Panc1 (cell line): ENCODE measurements at regions not wholly inside any gene's neighbourhood (a gene's known extent, or its start where the extent isn't known, plus 50 kb on each side); places are given as distances from the start of the nearest gene placed in this dataset.

Experiments
- ATAC-seq: fragments of 200-7000 bp; cut with Tn5 transposase; 2 replicates; pipeline ENCODE4 v1.9.1; 2020; ENCODE audit warnings: mild to moderate bottlenecking, moderate library complexity
- BruUV-seq: library from RNA; stranded (reverse); fragments of 400-500 nt; replicated peaks from 2 replicates; lab custom pipeline; 2021; lab: Mats Ljungman, UMichigan
- CTCF ChIA-PET: fragments of 300-600 bp; sonication (Branson Sonifier 250); formaldehyde crosslinking; loops from one replicate; lab custom pipeline; 2022; ENCODE audit warnings: antibody characterized with exemption; lab: Charles Lee
- POLR2A ChIA-PET: fragments of 300-600 bp; sonication (Branson Sonifier 250); formaldehyde crosslinking; loops from one replicate; lab custom pipeline; 2022; ENCODE audit warnings: antibody characterized with exemption; lab: Charles Lee
- DNase-seq: peaks from one replicate; pipeline ENCODE4 v3.0.0-alpha.2; 2010; ENCODE audit warnings: low read depth, low spot score
- H3K27ac ChIP-seq: 2 replicates; pipeline ENCODE4 v1.5.1; 2011; ENCODE audit warnings: mild to moderate bottlenecking, low read length, inconsistent platforms
- H3K27me3 ChIP-seq: fragments of 200-500 bp; sonication (Bioruptor generic); 2 replicates; pipeline ENCODE4 v1.6.0; 2014; ENCODE audit warnings: low read length, inconsistent platforms; ENCODE audit not compliant: control insufficient read depth, insufficient read depth
- H3K36me3 ChIP-seq: fragments of 200-500 bp; sonication (Bioruptor generic); 2 replicates; pipeline ENCODE4 v1.5.1; 2014; ENCODE audit warnings: inconsistent platforms, mild to moderate bottlenecking, low read length, moderate library complexity; ENCODE audit not compliant: control insufficient read depth, insufficient read depth
- H3K4me1 ChIP-seq: 2 replicates; pipeline ENCODE4 v1.5.1; 2011; ENCODE audit warnings: inconsistent platforms, mild to moderate bottlenecking, low read length, moderate library complexity; ENCODE audit not compliant: control insufficient read depth, insufficient read depth
- H3K4me3 ChIP-seq, 2 experiments: 2 replicates each; pipeline ENCODE4 v1.5.1; 2011 to 2012; ENCODE audit warnings: low read depth in 2 of 2, low read length in 2 of 2, mild to moderate bottlenecking in 2 of 2, inconsistent platforms in 1 of 2, moderate library complexity in 1 of 2
- H3K9me3 ChIP-seq: fragments of 200-500 bp; sonication (Bioruptor generic); 2 replicates; pipeline ENCODE4 v1.5.1; 2014; ENCODE audit warnings: low read depth, mild to moderate bottlenecking, inconsistent platforms, low read length, moderate library complexity; ENCODE audit not compliant: control insufficient read depth, insufficient read depth
- CTCF ChIP-seq: fragments of 450-650 bp; IDR thresholded peaks from 2 replicates; pipeline ENCODE4 v1.5.1; 2017; ENCODE audit warnings: mild to moderate bottlenecking
- POLR2AphosphoS5 ChIP-seq: IDR thresholded peaks from 2 replicates; pipeline ENCODE4 v1.6.1; 2012; ENCODE audit warnings: mild to moderate bottlenecking, low read depth, low read length, moderate library complexity
- REST ChIP-seq, 2 experiments: IDR thresholded peaks; 2 replicates each; pipeline ENCODE4 v1.6.1; 2011 to 2012; ENCODE audit warnings: low read depth in 2 of 2, control low read depth in 1 of 2, low read length in 1 of 2, mild to moderate bottlenecking in 1 of 2, moderate library complexity in 1 of 2; ENCODE audit not compliant: insufficient read depth in 1 of 2
- SIN3A ChIP-seq: IDR thresholded peaks from 2 replicates; pipeline ENCODE4 v1.6.1; 2012; ENCODE audit warnings: low read depth, mild to moderate bottlenecking, low read length, moderate library complexity, borderline replicate concordance; ENCODE audit not compliant: insufficient read depth
- TCF7L2 ChIP-seq: IDR thresholded peaks from 2 replicates; pipeline ENCODE4 v1.6.1; 2011; ENCODE audit warnings: mild to moderate bottlenecking, low read depth, low read length, inconsistent platforms
- in situ Hi-C: cut with HindIII; loops from 2 replicates; pipeline ENCODE4 v1.10.0; 2016; ENCODE audit warnings: low sequenced_read_pairs, low pct_unique_long_range_greater_than_20kb
- intact Hi-C: fragments of 100-400 bp; cut with micrococcal nuclease; formaldehyde crosslinking; loops from one replicate; pipeline ENCODE4 v1.10.0; 2022; ENCODE audit not compliant: unreplicated experiment

GRCh38 chr1:78224246-78224785 lies 178.6 kb downstream of the GIPC2 start:
- Histone ChIP-seq H3K27me3 (no peaks in the 10 kb centered on the region), H3K27ac (no peak overlapping the region), H3K36me3 (no peaks in the 10 kb centered on the region), H3K4me3 (no peak overlapping the region), H3K9me3 (no peaks in the 10 kb centered on the region), H3K4me1 (no peaks in the 10 kb centered on the region)
- CTCF ChIA-PET = no interaction called here
- intact Hi-C loops (no loop called here), in situ Hi-C loops (no loop called here)
- ATAC-seq (no peak), DNase-seq (no peak)
- POLR2A ChIA-PET = no interaction called here
- no TSS peak for BruUV-seq
- no peak for TF ChIP-seq SIN3A
- TF ChIP-seq TCF7L2 = no peak
- no peak for TF ChIP-seq POLR2AphosphoS5
- no peak for TF ChIP-seq REST (IDR thresholded peaks at IDR 0.05; ENCODE audit: insufficient read depth in 1 of 2, low read depth in 2 of 2, low read length in 1 of 2)
- no peak for TF ChIP-seq CTCF

GRCh38 chr1:78224861-78225552 lies 179.2 kb downstream of the GIPC2 start:
- DNase-seq (no peak), ATAC-seq (no peak)
- ChIA-PET POLR2A (no interaction called here), CTCF (no interaction called here)
- intact Hi-C loops (no loop called here), in situ Hi-C loops (no loop called here)
- Histone ChIP-seq H3K9me3 (no peaks in the 10 kb centered on the region), H3K27me3 (no peaks in the 10 kb centered on the region), H3K4me1 (no peaks in the 10 kb centered on the region), H3K27ac (no peak overlapping the region), H3K36me3 (no peaks in the 10 kb centered on the region), H3K4me3 (no peak overlapping the region)
- no TSS peak for BruUV-seq
- TF ChIP-seq POLR2AphosphoS5 (no peak), CTCF (no peak), SIN3A (no peak), REST (IDR thresholded peaks at IDR 0.05; ENCODE audit: insufficient read depth in 1 of 2, low read depth in 2 of 2, low read length in 1 of 2) (no peak), TCF7L2 (no peak)
